Anterior cingulate cortex (tissue), 58 donors: ENCODE measurements at regions not wholly inside any gene's neighbourhood (a gene's known extent, or its start where the extent isn't known, plus 50 kb on each side); places are given as distances from the start of the nearest gene placed in this dataset.
"Not testable (repeated sequence)": the region's sequence is repeated elsewhere in the genome, so short reads cannot be mapped to it uniquely, and the experiment has no call there.

ENCODE experiments used
- DNase-seq, 58 donors: peaks; one replicate each; lab custom pipeline; 2025; lab: John Stamatoyannopoulos, UW

DNA sequence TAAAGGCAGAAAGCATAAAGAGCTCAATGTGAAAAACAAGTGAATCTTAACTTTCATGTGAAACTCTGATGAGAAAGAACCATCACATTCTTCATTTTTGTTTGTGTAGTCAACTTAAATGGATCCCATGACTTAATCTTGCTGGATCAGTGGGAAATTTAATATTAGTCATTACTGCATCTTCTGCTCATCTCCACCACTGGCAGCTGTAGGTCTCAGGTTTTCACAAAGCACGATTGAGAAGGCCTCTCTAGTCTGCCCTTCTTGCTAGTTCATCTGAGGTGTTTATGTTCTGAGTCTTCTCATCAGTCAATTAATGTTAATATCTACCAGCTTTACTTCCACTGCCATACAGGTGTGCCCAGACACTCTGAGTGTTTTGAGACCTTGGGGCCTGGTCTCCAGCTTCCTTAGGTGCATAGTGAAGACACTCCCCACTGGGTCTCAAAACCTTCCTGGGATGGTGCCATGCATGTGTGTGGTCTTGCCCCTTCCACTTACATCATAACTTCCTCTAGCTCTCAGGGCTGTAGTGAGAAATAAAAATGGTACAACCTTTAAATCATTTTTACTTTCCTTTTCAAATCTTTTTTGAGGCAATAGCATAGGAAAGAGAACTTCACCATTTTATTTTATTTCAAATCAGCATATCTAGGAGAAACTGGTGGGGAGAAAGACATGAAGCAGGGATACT, 421.6 kb upstream of the CBLB start:
- no peak for DNase-seq

DNA sequence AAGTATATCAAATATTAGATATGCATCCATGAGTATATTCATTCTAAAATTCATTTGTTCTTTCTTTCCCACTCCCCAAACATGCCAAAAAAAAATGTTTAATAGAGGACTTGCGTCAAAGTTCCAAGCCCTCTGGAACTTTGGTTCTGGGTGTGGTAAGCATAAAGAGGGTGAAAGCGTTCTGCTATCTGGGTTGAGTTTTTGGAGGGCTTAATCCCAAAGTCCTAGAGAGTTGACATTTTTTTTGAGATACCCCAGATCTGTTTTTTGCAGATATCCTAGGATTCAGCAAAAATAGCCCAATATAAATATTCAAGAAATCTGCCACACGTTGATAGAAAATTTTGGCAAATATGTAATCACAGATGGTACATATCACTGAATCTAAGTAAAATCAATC, 424.3 kb upstream of the CBLB start:
- no peak for DNase-seq

DNA sequence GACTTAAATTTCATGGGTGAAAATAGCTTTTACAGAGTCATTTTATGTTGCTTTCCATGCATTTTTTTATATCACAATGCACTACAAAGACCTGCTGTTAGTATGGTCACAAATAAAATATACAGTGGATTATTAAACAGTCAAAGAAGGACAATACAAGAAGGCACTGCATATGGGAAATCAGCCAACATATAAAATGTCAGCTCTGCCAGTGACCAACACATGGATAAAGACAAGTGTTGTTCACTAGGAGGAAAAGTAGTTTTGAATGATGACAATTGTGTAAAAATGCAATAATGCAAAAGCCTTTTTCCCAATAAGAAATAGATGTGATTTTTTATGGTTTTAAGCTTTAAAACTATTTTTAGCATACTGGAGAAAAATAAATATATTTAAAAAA, 425.3 kb upstream of the CBLB start:
- no peak for DNase-seq

DNA sequence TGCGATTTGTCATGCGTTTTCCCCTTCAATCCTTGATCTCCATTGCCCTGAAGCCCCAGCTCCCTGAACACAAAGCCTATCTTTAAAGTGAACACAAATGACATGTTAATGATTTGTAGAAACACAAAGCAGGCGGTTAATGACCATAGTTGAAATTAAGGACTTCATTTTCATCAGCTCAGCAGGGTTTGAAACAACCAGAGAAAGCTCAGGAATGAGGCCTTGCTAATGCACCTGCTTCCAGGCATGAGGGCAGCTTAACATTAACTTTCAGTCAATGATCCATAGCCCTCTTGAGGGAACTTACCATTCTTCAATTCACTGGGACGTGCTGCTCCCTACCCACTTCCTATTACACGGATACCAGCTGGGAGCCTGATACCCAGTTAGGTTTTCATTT, 427.2 kb upstream of the CBLB start:
- no peak for DNase-seq

DNA sequence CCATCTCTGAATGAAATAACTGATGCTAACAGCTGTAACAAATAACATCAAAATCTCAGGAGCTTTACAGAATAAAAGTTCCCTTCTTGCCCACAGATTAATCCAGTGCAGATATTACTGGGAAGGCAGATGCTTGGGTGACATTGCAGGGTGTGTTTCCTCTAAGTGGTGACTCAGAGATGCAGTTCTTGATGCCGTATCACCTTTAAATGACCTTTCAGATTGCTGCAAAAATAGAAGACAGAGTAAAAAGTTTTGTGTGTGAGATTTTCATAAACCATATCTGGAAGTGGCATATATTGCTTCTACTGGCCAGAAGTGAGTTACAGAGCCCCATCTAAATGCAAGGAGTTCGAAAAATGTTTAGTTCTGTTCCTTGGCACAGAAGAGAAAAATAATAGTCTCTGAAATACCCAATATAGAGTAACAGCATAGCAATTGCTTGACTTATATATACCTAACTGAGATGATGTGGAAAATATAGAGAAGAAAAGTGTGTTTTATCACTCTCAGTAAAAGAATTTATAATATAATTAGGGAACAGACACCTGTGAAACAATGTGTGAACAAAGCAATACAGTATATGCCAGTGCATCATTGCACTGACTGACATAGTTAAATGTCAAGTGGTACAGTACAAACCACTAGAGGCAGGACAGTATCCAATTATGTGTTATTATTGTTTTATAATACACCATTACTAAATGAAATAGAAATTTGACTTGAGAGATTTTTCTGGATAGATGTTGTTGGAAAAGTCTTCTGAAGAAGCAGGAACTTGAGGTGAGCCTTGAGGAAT, 430.7 kb upstream of the CBLB start:
- no peak for DNase-seq

DNA sequence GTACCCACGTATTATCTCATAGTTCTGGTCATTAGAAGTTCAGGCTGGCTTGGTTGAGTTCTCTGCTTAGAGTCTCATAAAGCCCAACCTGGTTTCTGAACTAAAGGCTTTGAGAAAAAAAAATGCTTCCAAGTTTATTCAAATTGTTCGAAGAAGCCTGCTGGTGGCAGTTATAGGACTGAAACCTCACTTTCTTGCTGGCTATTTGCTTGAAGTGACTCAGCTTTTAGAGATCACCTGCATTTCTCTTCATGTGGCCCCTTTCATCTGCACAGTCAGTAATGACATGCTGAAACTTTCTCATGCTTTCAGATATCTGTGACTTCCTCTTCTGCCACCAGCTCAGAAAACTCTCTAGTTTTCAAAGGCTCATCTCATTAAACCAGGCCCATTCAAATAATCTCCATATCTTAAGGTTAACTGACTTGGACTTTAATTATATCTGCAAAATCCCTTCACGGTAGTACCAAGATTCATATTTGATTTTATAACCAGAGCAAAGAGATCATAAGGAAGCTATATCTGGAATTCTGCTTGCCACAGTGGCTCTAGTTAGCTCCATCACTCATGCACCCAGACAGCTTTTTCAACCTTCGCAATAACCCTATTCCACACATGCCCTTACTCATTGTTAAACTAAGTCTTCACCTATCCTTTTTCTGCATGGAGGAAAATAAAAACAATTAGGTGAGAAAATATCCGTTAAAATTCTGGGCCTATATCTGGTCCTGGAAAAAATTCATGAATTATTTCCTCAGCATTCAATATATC, 433.8 kb upstream of the CBLB start:
- DNase-seq: no peak

DNA sequence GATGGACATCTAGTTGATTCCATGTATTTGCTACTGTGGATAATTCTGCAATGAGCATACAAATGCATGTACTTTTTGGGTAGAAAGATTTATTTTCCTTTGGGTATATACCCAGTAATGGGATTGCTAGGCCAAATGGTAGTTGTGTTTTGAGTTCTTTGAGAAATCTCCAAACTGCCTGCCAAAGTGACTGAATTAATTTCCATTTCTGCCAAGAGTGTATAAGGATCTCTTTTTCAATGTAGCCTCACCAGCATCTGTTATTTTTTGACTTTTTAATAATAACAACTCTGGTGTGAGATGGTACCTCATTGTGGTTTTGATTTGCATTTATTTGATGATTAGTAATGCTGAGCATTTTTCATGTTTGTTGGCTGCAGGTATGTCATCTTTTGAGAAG, 435.0 kb upstream of the CBLB start:
- DNase-seq: no peak

DNA sequence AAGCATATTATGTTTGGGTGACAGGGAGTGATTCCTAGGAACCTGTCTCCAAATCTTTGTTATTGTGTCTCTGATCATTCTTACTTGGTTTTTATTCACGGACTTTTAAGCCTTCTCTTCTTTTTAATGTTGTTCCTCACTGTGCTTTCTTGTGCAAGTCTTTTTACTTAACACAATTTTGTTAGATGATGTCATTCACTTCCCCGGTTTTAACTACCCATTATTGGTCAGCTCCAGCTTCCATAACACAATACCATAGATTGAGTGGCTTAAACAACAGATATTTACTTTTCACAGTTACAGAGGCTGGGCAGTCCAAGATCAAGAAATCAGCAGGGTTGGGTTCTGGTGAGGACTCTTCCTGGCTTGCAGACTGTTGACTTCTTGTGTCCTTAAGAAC, 436.3 kb upstream of the CBLB start:
- no peak for DNase-seq

DNA sequence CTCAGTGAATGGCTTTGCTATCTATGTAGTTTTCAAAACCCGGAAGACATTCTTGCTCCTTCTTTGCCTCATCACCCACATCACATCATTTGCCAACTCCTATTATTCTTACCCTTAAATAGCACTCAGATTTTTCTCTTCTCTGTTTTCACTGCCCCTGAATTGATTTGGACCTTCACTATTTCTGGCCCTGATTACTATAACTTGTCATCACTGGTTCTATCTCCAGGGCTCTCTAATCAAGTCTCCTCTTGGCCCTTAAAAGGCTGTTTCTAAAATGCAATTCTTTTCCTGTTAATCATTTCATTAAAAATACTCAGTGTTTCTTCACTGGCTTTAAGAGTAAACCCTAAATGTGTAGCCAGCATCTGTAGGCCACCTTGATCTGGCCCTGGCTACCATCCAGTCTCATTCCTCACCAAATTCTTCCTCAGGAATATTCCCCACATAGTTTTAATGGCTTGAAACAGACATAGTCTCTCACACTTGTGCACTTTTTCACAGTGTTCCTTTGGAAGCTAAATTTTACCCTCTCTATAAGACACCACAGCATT, 437.1 kb upstream of the CBLB start:
- no peak for DNase-seq

DNA sequence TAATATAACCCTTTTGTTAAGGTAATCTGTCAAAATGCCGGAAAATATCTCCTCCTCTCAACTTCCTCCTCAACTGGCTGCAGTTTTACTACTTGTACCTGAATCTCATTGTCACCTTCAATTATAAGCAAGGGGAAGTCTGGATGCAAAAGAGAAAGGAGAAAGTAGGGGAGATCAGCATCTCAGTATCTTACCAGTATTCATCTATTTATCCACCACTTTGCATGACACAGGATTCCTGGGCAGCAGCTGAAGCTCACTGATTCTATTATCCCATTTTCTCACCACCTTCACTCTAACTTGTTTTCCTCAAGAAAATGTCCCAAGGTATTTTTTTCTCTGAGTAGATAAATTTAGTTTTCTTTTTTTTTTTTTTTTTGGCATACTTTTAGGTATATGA, 440.5 kb upstream of the CBLB start:
- no peak for DNase-seq

DNA sequence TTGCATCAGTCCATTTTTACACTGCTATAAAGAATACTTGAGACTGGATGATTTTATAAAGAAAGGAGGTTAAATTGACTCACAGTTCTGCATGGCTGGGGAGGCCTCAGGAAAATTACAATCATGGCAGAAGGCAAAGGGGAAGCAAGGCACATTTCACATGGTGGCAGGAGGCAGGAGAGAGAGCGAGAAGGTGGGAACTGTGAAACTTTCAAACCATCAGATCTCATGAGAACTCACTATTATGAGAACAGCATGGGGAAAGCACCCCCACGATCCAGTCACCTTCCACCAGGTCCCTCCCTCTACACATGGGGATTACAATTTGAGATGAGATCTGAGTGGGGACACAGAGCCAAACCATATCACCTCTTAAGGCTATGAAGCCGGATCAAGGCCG, 441.0 kb upstream of the CBLB start:
- not testable (repeated sequence) for DNase-seq

DNA sequence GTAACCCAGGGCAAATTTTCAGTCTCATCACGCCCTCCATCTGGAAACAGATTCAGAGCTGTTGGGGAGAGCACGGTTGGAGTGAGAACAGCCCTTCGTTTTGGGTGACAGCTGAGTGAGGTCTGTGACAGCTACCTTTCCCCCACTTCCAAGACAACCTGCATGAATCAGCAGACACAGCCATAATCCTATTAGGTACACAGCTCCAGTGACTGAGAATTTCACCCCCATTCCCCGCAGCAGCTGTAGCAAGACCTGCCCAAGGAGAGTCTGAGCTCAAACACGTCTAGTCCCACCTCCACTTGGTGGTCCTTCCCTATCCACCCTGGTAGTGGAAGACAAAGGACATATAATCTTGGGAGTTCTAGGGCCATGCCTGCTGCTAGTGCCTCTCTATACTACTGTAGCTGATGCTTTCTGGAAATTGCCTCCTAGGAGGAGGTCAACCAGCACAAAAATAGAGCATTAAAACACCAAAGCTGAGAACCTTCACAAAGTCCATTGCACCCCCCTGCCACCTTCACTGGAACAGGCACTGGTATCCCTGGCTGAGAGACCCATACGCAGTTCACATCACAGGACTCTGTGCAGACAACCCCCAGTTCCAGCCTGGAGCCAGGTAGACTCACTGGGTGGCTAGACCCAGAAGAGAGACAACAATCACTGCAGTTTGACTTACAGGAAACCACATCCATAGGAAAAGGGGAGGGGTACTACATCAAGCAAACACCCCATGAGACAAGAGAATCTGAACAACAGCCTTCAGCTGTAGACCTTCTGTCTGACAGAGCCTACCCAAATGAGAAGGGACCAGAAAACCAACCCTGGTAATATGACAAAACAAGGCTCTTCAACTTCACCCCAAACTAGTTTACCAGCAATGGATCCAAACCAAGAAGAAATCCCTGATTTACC, 448.6 kb upstream of the CBLB start:
- DNase-seq: no peak

DNA sequence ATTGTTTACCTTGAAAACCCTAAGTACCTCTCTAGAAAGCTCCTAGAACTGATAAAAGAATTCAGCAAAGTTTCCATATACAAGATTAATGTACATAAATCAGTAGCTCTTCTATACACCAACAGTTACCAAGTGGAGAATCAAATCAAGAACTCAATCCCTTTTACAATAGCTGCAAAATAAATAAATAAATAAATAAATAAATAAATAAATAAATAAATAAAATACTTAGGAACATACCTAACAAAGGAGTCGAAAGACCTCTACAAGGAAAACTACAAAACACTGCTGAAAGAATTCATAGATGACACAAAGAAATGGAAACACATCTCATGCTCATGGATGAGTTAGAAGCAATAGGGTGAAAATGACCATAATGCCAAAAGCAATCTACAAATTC, 452.6 kb upstream of the CBLB start:
- DNase-seq: not testable (repeated sequence)

DNA sequence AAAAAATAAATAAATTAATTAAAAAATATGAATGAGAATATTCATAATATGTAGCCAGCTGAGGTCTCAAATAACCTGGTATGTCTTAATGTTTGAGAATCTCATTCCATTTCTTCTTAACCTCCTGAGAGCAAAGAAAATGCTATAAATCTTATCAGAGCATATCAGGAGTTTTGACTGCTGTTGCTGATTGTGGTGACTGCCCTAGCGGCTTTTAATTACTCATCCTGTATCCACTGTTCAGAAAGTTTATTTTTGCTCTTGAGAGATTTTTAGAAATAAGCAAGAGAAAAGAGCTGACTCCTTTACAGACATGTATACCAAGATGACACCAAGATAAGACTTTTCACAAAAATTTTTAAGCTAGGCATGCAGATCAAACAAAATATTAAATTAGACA, 454.8 kb upstream of the CBLB start:
- no peak for DNase-seq

DNA sequence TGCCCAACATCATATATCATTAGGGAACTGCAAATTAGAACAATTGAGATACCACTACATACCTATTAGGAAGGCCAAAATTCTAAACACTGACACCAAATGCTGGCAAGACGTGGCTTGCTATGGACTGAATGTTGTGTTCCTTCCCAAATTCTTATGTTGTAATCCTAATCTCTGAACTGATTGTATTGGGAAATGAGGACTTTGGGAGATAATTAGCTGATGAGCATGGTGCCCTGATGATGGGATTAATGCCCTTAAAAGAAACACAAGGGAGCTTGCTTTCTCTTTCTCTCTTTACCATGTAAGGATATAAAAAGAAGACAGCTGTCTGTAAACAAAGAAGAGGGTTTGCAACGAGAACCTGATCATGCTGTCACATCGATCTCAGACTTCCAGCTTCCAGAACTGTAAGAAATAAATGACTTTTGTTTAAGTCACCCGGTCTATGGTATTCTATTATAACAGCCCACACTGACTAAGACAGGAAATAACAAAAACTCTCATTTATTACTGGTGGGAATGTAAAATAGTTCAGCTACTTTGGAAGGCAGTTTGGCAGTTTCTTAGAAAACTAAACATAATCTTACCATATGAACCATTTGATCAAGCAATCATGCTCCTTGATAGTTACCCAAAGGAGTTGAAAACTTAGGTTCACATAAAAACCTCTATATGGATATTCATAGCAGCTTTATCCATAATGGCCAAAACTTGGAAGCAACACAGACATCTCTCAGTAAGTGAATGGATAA, 458.3 kb upstream of the CBLB start:
- no peak for DNase-seq

DNA sequence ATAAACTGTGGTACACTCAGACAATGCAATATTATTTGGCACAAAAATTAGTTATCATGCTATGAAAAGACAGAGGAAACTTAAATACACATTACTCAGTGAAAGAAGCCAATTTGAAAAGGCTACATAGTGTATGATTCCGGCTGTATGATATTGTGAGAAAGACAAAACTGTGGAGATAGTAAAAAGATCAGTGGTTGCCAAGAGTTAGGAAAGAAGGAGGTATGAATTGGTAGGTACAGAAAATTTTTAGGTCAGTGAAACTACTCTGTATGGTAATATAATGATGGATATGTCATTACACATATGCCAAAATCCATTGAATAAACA, 458.8 kb upstream of the CBLB start:
- DNase-seq: no peak

DNA sequence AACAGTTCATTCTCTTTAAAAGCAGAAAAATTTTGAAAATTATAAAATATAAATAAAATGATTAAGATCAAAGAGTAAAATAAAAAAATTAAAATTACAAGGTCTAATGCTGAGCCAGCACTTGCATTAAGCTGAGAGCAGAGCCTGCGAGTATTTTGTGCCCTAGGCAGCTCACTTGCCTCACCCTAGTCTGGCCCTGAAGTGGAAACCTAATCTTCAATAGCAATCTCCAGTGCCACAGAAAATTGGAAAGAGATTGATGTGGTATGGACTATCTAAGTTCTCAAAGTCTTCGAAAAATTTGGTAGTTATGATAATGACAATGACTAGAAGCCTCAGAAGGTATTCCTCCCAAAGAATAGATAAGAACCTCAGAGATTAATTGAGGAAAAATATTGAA, 459.4 kb upstream of the CBLB start:
- DNase-seq: no peak

DNA sequence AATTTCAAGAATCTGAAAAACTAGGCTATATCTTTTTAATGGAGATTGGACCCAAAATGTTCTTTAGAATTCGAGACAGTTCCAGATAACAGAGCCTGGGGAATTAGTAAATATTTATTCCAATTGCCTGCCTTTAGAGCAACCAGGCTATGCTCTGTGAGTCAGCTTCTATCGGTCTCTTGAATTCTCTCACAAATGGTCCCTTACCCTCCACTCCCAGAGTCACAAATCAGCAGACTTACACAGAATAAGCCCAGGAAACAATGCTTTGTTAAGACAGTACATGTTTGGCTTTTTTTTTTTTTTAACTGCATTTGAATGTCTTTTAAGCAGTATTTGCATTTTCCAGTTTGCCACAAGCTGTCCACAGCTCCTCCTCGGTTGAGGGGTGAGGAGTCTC, 460.7 kb upstream of the CBLB start:
- DNase-seq: no peak

DNA sequence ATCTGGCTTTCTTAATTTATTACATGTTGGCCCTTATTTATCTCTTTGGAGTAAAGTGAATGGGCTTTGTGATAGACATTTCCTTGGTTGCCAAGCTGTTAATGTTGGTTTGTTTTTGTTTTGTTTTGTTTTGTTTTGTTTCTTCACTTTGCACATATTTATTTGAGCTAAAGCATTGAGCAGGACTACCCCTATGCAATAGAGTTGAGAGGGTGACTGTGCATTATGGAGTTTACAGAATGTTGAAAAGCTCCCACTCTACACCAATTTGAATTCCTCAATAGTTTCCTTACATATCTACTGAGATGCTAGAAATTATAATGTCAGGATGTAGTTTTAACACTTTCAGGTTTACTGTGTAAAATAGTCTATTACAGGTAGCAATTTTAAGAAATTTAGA, 462.8 kb upstream of the CBLB start:
- DNase-seq: no peak

DNA sequence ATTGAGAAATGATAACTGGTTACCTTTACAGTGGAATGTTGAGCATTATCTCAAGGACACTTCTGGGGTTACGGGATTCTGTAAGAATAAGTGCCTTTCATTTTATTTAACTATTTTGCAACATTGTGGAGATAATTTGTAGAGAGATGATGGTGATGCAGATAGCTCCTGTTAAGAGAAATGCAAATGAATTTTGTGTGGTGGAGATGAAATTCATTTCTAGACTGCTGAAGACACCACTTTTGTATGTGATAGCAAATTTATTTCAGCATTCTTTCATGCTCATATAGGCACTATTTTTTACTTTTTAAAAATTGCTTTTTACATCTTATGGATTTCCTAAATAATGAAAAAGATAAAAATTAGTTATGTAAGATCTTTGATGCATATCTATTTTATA, 463.3 kb upstream of the CBLB start:
- DNase-seq: no peak
